ENCODE measurements at regions not wholly inside any gene's neighbourhood (a gene's known extent, or its start where the extent isn't known, plus 50 kb on each side); places are given as distances from the start of the nearest gene placed in this dataset.
"Not testable (repeated sequence)": the region's sequence is repeated elsewhere in the genome, so short reads cannot be mapped to it uniquely, and the experiment has no call there.

DNA sequence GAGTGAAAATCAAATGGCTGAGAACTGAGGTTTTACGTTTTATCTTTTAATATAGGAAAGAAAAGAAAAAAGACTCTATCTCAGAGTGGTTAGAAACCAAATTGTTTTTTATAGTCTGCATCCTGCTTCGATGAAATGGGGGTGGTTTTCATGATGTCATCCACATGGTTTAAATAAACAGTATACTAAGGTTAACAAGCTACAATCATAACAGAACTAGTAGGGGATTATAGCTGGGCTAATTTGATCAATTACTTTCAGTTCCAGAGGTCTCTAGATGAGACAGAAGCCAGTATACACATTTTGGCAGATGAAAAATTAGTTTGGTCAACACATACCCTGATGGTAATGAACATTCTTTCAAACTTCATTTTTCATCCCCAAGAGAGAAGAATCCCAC, 106.3 kb upstream of the SNX2 start:
- Histone ChIP-seq H3K4me3 (ENCODE audit: low read depth in 2 of 2, low read length in 1 of 2) (no peak overlapping the region), H3K79me2 (ENCODE audit: insufficient read depth) (no peaks in the 10 kb centered on the region), H3K9me3 (no peaks in the 10 kb centered on the region), H3K9me2 (no peaks in the 10 kb centered on the region), H3K27me3 (ENCODE audit: insufficient read depth) (no peaks in the 10 kb centered on the region), H3F3A (replicated peaks; ENCODE audit: insufficient read depth) (no peaks in the 10 kb centered on the region), H3K36me3 (replicated peaks in 1 of 2; ENCODE audit: control insufficient read depth in 1 of 2, insufficient read depth in 2 of 2, low read length in 1 of 2) (no peaks in the 10 kb centered on the region), H4K20me1 (ENCODE audit: insufficient read depth) (no peaks in the 10 kb centered on the region), H3K27ac (ENCODE audit: low read depth in 2 of 2, low read length in 1 of 2) (no peak overlapping the region), H3K9ac (no peak overlapping the region), H2AFZ (ENCODE audit: low read depth) (no peak overlapping the region), H3K4me1 (ENCODE audit: control insufficient read depth in 1 of 2, insufficient read depth in 2 of 2, low read depth in 1 of 2, low read length in 1 of 2) (no peaks in the 10 kb centered on the region), H3K4me2 (no peak overlapping the region)
- ChIA-PET CTCF (interaction anchor here (1.4 kb wide), 1 partner anchor 152 kb away, joined by 3 read pairs; no protein-coding TSS in a partner anchor), POLR2A (no interaction called here)
- TF ChIP-seq EP300 (IDR thresholded peaks at IDR 0.05; ENCODE audit: borderline replicate concordance in 1 of 2, low read depth in 1 of 2, low read length in 1 of 2) (no peak), FOXJ3 (CRISPR knock-in tag; IDR thresholded peaks at IDR 0.05) (no peak), RCOR1 (IDR thresholded peaks at IDR 0.05; ENCODE audit: low read length) (no peak), NFIC (IDR thresholded peaks at IDR 0.05; ENCODE audit: borderline replicate concordance) (no peak), RXRA (IDR thresholded peaks at IDR 0.05; ENCODE audit: borderline replicate concordance, low read depth) (no peak)
- DNase-seq: no peak
- WGBS (ENCODE audit: low lambda C conversion rate): 48% methylated on average over 2 of the region's 2 CpGs

DNA sequence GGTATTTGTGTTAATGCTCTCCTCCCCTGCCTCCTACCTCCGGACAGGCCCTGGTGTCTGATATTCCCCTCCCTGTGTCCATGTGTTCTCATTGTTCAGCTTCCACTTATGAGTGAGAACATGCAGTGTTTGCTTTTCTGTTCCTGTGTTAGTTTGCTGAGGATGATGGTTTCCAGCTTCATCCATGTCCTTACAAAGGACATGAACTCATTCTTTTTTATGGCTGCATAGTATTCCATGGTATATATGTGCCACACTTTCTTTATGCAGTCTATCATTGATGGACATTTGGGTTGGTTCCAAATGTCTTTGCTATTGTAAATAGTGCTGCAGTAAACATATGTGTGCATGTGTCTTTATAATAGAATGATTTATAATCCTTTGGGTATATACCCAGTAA, 105.2 kb upstream of the SNX2 start:
- not testable (repeated sequence) for DNase-seq; H3K4me1 ChIP-seq (ENCODE audit: control insufficient read depth in 1 of 2, insufficient read depth in 2 of 2, low read depth in 1 of 2, low read length in 1 of 2)

DNA sequence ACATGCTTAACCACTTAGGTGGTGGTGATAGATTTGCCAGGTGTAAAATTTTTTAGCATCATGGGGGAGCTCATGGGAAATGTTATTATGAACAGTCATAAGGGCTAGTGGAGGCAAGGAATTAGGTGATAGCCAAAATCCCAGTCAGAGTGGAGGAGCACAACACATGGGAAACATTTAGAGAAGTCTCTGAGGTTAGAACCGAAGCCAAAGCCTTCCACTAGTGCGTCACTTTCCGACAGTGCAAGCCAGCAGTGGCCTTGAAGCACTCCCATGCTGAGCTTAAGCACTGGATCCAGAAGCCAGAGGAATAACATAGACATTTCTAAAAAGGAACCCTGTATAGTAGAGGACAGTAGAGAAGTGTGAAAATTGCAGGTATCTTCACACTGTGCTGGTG, 101.5 kb upstream of the SNX2 start:
- Histone ChIP-seq H3K4me2 (no peak overlapping the region), H3K27ac (ENCODE audit: low read depth in 2 of 2, low read length in 1 of 2) (no peak overlapping the region), H3K36me3 (replicated peaks in 1 of 2; ENCODE audit: control insufficient read depth in 1 of 2, insufficient read depth in 2 of 2, low read length in 1 of 2) (no peaks in the 10 kb centered on the region), H3K4me3 (ENCODE audit: low read depth in 2 of 2, low read length in 1 of 2) (no peak overlapping the region), H3K9ac (no peak overlapping the region), H3K79me2 (ENCODE audit: insufficient read depth) (no peaks in the 10 kb centered on the region), H3K27me3 (ENCODE audit: insufficient read depth) (no peaks in the 10 kb centered on the region), H3F3A (replicated peaks; ENCODE audit: insufficient read depth) (no peaks in the 10 kb centered on the region), H3K9me2 (no peaks in the 10 kb centered on the region), H4K20me1 (ENCODE audit: insufficient read depth) (no peaks in the 10 kb centered on the region), H2AFZ (ENCODE audit: low read depth) (no peak overlapping the region), H3K9me3 (no peaks in the 10 kb centered on the region), H3K4me1 (ENCODE audit: control insufficient read depth in 1 of 2, insufficient read depth in 2 of 2, low read depth in 1 of 2, low read length in 1 of 2) (no peaks in the 10 kb centered on the region)
- CTCF ChIA-PET: no interaction called here
- 59% methylated on average over 3 of the region's 3 CpGs for WGBS (ENCODE audit: low lambda C conversion rate)
- POLR2A ChIA-PET: no interaction called here
- TF ChIP-seq EZH2phosphoT487 (IDR thresholded peaks at IDR 0.05; ENCODE audit: borderline replicate concordance, low read depth) (no peak), SMC3 (IDR thresholded peaks at IDR 0.05; ENCODE audit: low read depth, low read length) (no peak), MXI1 (IDR thresholded peaks at IDR 0.05; ENCODE audit: low read depth, low read length) (no peak), FOXM1 (IDR thresholded peaks at IDR 0.05; ENCODE audit: low read depth) (no peak), FOSL2 (IDR thresholded peaks at IDR 0.05; ENCODE audit: borderline replicate concordance, low read depth) (no peak), JUND (IDR thresholded peaks at IDR 0.05) (no peak), RXRA (IDR thresholded peaks at IDR 0.05; ENCODE audit: borderline replicate concordance, low read depth) (no peak), CHD2 (IDR thresholded peaks at IDR 0.05; ENCODE audit: low read length, partially characterized antibody) (no peak), TEAD4 (IDR thresholded peaks at IDR 0.05; ENCODE audit: borderline replicate concordance, insufficient read depth) (no peak), EP300 (IDR thresholded peaks at IDR 0.05; ENCODE audit: borderline replicate concordance in 1 of 2, low read depth in 1 of 2, low read length in 1 of 2) (no peak), TAF1 (IDR thresholded peaks at IDR 0.05; ENCODE audit: borderline replicate concordance, low read depth, low read length) (no peak), SIN3A (IDR thresholded peaks at IDR 0.05; ENCODE audit: borderline replicate concordance, low read depth, low read length) (no peak), ELF1 (IDR thresholded peaks at IDR 0.05) (no peak)
- TF ChIP-seq, protein P1, sequence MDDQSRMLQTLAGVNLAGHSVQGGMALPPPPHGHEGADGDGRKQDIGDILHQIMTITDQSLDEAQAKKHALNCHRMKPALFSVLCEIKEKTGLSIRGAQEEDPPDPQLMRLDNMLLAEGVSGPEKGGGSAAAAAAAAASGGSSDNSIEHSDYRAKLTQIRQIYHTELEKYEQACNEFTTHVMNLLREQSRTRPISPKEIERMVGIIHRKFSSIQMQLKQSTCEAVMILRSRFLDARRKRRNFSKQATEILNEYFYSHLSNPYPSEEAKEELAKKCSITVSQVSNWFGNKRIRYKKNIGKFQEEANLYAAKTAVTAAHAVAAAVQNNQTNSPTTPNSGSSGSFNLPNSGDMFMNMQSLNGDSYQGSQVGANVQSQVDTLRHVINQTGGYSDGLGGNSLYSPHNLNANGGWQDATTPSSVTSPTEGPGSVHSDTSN (IDR thresholded peaks at IDR 0.05): no peak
- TF ChIP-seq, protein P2, sequence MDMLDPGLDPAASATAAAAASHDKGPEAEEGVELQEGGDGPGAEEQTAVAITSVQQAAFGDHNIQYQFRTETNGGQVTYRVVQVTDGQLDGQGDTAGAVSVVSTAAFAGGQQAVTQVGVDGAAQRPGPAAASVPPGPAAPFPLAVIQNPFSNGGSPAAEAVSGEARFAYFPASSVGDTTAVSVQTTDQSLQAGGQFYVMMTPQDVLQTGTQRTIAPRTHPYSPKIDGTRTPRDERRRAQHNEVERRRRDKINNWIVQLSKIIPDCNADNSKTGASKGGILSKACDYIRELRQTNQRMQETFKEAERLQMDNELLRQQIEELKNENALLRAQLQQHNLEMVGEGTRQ (IDR thresholded peaks at IDR 0.05; ENCODE audit: borderline replicate concordance, low read depth, low read length): no peak
- TF ChIP-seq, protein P3, sequence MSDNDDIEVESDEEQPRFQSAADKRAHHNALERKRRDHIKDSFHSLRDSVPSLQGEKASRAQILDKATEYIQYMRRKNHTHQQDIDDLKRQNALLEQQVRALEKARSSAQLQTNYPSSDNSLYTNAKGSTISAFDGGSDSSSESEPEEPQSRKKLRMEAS (IDR thresholded peaks at IDR 0.05; ENCODE audit: low read depth): no peak
- TF ChIP-seq, protein P4, sequence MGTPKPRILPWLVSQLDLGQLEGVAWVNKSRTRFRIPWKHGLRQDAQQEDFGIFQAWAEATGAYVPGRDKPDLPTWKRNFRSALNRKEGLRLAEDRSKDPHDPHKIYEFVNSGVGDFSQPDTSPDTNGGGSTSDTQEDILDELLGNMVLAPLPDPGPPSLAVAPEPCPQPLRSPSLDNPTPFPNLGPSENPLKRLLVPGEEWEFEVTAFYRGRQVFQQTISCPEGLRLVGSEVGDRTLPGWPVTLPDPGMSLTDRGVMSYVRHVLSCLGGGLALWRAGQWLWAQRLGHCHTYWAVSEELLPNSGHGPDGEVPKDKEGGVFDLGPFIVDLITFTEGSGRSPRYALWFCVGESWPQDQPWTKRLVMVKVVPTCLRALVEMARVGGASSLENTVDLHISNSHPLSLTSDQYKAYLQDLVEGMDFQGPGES (IDR thresholded peaks at IDR 0.05; ENCODE audit: low read depth, low read length): no peak
- no peak for DNase-seq

More for the DNA sequence above, 105.2 kb upstream of the SNX2 start:
- H3K27ac ChIP-seq (ENCODE audit: low read depth in 2 of 2, low read length in 1 of 2); H3K27me3 ChIP-seq (ENCODE audit: insufficient read depth); CTCF ChIA-PET; H3K9me2 ChIP-seq; H3F3A ChIP-seq (replicated peaks; ENCODE audit: insufficient read depth); H3K36me3 ChIP-seq (replicated peaks in 1 of 2; ENCODE audit: control insufficient read depth in 1 of 2, insufficient read depth in 2 of 2, low read length in 1 of 2); H4K20me1 ChIP-seq (ENCODE audit: insufficient read depth); H3K79me2 ChIP-seq (ENCODE audit: insufficient read depth); H3K4me2 ChIP-seq; H3K4me3 ChIP-seq (ENCODE audit: low read depth in 2 of 2, low read length in 1 of 2); H3K9me3 ChIP-seq; H2AFZ ChIP-seq (ENCODE audit: low read depth); POLR2A ChIA-PET; H3K9ac ChIP-seq: not testable (repeated sequence)
- 60% methylated on average over 1 of the region's 1 CpG for WGBS (ENCODE audit: low lambda C conversion rate)
